Stomach (tissue), 8 donors: ENCODE measurements at regions not wholly inside any gene's neighbourhood (a gene's known extent, or its start where the extent isn't known, plus 50 kb on each side); places are given as distances from the start of the nearest gene placed in this dataset.

ENCODE experiments used
- DNase-seq, 2 donors: peaks; one replicate each; pipeline versions ENCODE4 v3.0.0 to v3.0.0-alpha.2; 2013 to 2019
- H3K27ac ChIP-seq, 5 donors: fragments of 200-600 bp in 4 of 5; sonication (generic) in 4 of 5; one replicate each; pipeline ENCODE4 v1.5.1; 2013 to 2019; ENCODE audit warnings: mild to moderate bottlenecking in 1 of 5, moderate library complexity in 1 of 5
- H3K27me3 ChIP-seq, 3 donors: fragments of 200-600 bp; sonication (generic); one replicate each; pipeline ENCODE4 v1.5.1; 2017 to 2019; ENCODE audit warnings: mixed run types in 1 of 3
- H3K36me3 ChIP-seq, 4 donors: fragments of 200-600 bp; sonication (generic); 1 replicate in 3 of 4; 2 replicates in 1 of 4; pipeline ENCODE4 v1.5.1; 2016 to 2019
- H3K4me1 ChIP-seq, 4 donors: fragments of 200-600 bp; sonication (generic); one replicate each; pipeline ENCODE4 v1.5.1; 2016 to 2019
- H3K4me3 ChIP-seq, 4 donors: fragments of 200-600 bp; sonication (generic) in 3 of 4; one replicate each; pipeline ENCODE4 v1.5.1; 2016 to 2019; ENCODE audit warnings: mild to moderate bottlenecking in 1 of 4
- H3K9me3 ChIP-seq, 4 donors: fragments of 200-600 bp; sonication (generic); one replicate each; pipeline ENCODE4 v1.5.1; 2016 to 2019
- EP300 ChIP-seq: sonication (generic); formaldehyde crosslinking; IDR thresholded peaks from one replicate; pipeline ENCODE4 v1.6.1; 2017; ENCODE audit warnings: antibody characterized with exemption
- POLR2A ChIP-seq, 4 donors: fragments of 450-650 bp; IDR thresholded peaks; one replicate each; pipeline ENCODE4 v1.6.1; 2016; ENCODE audit warnings: antibody characterized with exemption in 4 of 4, control low read depth in 2 of 4, mild to moderate bottlenecking in 1 of 4, moderate library complexity in 1 of 4
- POLR2AphosphoS5 ChIP-seq, 3 donors: sonication (generic); formaldehyde crosslinking; IDR thresholded peaks; one replicate each; pipeline ENCODE4 v1.6.1; 2016; ENCODE audit warnings: antibody characterized with exemption in 3 of 3
- WGBS, 5 donors: extraction: QIAGEN DNeasy Blood & Tissue Kit in 3 of 5; methylation state at CpG; one replicate each; pipeline versions ENCODE4 v1.1.5 to v1.1.7; 2013 to 2018; 5-methylcytosine and 5-hydroxymethylcytosine counted together
- intact Hi-C: fragments of 100-400 bp; cut with DNase I; formaldehyde crosslinking; loops from one replicate; pipeline ENCODE4 v1.15.1; 2023; ENCODE audit warnings: low total_unique reads
- TF ChIP-seq, protein P1 (sequence below), 7 experiments: fragments of 450-650 bp in 4 of 7; fragments of 200-600 bp in 3 of 7; sonication (generic) in 3 of 7; IDR thresholded peaks; one replicate each; pipeline ENCODE4 v1.5.1; 2016 to 2019; ENCODE audit warnings: antibody characterized with exemption in 7 of 7, control low read depth in 2 of 7, mild to moderate bottlenecking in 1 of 7
- donor health status: healthy with polysubstance abuse.
- donor health status: Bipolar disorder and iron deficiency.
- donor health status: healthy.

GRCh38 chr2:142314164-142314563 lies 183.3 kb upstream of the LRP1B start:
- WGBS, 5 donors, result 64 to 75% (median 67%) methylated on average over 2 of the region's 2 CpGs
- TF ChIP-seq, protein P1, sequence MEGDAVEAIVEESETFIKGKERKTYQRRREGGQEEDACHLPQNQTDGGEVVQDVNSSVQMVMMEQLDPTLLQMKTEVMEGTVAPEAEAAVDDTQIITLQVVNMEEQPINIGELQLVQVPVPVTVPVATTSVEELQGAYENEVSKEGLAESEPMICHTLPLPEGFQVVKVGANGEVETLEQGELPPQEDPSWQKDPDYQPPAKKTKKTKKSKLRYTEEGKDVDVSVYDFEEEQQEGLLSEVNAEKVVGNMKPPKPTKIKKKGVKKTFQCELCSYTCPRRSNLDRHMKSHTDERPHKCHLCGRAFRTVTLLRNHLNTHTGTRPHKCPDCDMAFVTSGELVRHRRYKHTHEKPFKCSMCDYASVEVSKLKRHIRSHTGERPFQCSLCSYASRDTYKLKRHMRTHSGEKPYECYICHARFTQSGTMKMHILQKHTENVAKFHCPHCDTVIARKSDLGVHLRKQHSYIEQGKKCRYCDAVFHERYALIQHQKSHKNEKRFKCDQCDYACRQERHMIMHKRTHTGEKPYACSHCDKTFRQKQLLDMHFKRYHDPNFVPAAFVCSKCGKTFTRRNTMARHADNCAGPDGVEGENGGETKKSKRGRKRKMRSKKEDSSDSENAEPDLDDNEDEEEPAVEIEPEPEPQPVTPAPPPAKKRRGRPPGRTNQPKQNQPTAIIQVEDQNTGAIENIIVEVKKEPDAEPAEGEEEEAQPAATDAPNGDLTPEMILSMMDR (IDR thresholded peaks at IDR 0.05), result no peak
- TF ChIP-seq EP300 (no peak), POLR2AphosphoS5 (IDR thresholded peaks at IDR 0.05) (no peak), POLR2A (IDR thresholded peaks at IDR 0.05) (no peak)
- DNase-seq, result no peak
- no peak overlapping the region for H3K4me3 ChIP-seq
- H3K27me3 ChIP-seq, result no peaks in the 10 kb centered on the region
- intact Hi-C loops, result no loop called here
- H3K4me1 ChIP-seq, result no peaks in the 10 kb centered on the region
- H3K27ac ChIP-seq, result no peak overlapping the region
- no peaks in the 10 kb centered on the region for H3K36me3 ChIP-seq
- H3K9me3 ChIP-seq, result peaks cover 0 to 24% (median 13%) of the 10 kb centered on the region in 4 donors

DNA sequence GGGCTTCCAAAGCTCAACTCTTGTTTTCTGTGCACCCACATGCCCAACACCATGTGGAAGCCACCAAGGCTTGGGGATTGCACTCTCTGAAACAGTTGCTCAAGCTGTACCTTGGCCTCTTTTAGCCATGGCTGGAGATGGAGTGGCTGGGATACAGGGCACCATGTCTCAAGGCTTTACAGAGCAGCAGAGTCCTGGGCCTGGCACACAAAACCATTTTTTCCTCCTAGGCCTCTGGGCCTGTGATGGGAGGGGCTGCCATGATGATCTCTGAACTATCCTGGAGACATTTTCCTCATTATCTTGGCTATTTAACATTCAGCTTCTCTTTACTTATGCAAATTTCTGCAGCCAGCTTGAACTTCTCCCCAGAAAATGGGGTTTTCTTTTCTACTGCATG lies 179.7 kb upstream of the LRP1B start:
- Histone ChIP-seq H3K36me3 (no peaks in the 10 kb centered on the region), H3K9me3 (peaks cover 0 to 25% (median 13%) of the 10 kb centered on the region in 4 donors), H3K4me1 (no peaks in the 10 kb centered on the region), H3K4me3 (no peak overlapping the region), H3K27ac (no peak overlapping the region), H3K27me3 (no peaks in the 10 kb centered on the region)
- DNase-seq, result no peak
- TF ChIP-seq EP300 (no peak), POLR2A (IDR thresholded peaks at IDR 0.05) (no peak), POLR2AphosphoS5 (IDR thresholded peaks at IDR 0.05) (no peak)
- TF ChIP-seq, protein P1 (IDR thresholded peaks at IDR 0.05), result no peak
- intact Hi-C loops, result no loop called here

- H3K27me3 ChIP-seq, result no peaks in the 10 kb centered on the region
- H3K9me3 ChIP-seq, result peaks cover 0 to 25% (median 13%) of the 10 kb centered on the region in 4 donors
- H3K4me1 ChIP-seq, result no peaks in the 10 kb centered on the region
- H3K36me3 ChIP-seq, result no peaks in the 10 kb centered on the region
- H3K27ac ChIP-seq, result no peak overlapping the region
- no peak overlapping the region for H3K4me3 ChIP-seq
- no peak for DNase-seq
- TF ChIP-seq EP300, result no peak
- TF ChIP-seq POLR2AphosphoS5 (IDR thresholded peaks at IDR 0.05), result no peak
- TF ChIP-seq POLR2A (IDR thresholded peaks at IDR 0.05), result no peak
- TF ChIP-seq, protein P1 (IDR thresholded peaks at IDR 0.05), result no peak
- intact Hi-C loops, result no loop called here
These were observed 177.9 kb upstream of the LRP1B start for GRCh38 chr2:142308744-142309143.

- TF ChIP-seq EP300 (no peak), POLR2A (IDR thresholded peaks at IDR 0.05) (no peak), POLR2AphosphoS5 (IDR thresholded peaks at IDR 0.05) (no peak)
- TF ChIP-seq, protein P1 (IDR thresholded peaks at IDR 0.05), result no peak
- no peaks in the 10 kb centered on the region for H3K36me3 ChIP-seq
- WGBS, 5 donors, result 28 to 65% (median 48%) methylated on average over 4 of the region's 4 CpGs
- peaks cover 0 to 25% (median 13%) of the 10 kb centered on the region in 4 donors for H3K9me3 ChIP-seq
- H3K4me1 ChIP-seq, result no peaks in the 10 kb centered on the region
- DNase-seq, result no peak
- H3K27ac ChIP-seq, result no peak overlapping the region
- H3K27me3 ChIP-seq, result no peaks in the 10 kb centered on the region
- H3K4me3 ChIP-seq, result no peak overlapping the region
- intact Hi-C loops, result no loop called here
These were observed 176.8 kb upstream of the LRP1B start for GRCh38 chr2:142307616-142308115.
